GM12878 (cell line): ENCODE measurements at regions not wholly inside any gene's neighbourhood (a gene's known extent, or its start where the extent isn't known, plus 50 kb on each side); places are given as distances from the start of the nearest gene placed in this dataset.

Experiments
- CTCF ChIP-seq, 3 experiments: IDR thresholded peaks in 2 of 3; conservative IDR thresholded peaks in 1 of 3; 2 replicates each; pipeline ENCODE4 v1.5.1; 2011; ENCODE audit warnings: low read depth in 3 of 3, low read length in 3 of 3, mild to moderate bottlenecking in 3 of 3, control low read depth in 2 of 3, moderate library complexity in 2 of 3, inconsistent platforms in 1 of 3, mixed read lengths in 1 of 3; ENCODE audit not compliant: control insufficient read depth in 2 of 3, insufficient read depth in 1 of 3; ENCODE audit errors: extremely low read depth in 1 of 3
- ESRRA ChIP-seq: IDR thresholded peaks from 2 replicates; pipeline ENCODE4 v1.6.1; 2012; ENCODE audit warnings: mild to moderate bottlenecking, low read length, improper control_type of control experiment
- IRF4 ChIP-seq: IDR thresholded peaks from 2 replicates; pipeline ENCODE4 v1.6.1; 2011; ENCODE audit warnings: low read depth, low read length
- MLLT1 ChIP-seq: fragments of 450-650 bp; IDR thresholded peaks from 2 replicates; pipeline ENCODE4 v1.6.1; 2016; ENCODE audit warnings: mild to moderate bottlenecking
- ZNF687 ChIP-seq: fragments of 450-650 bp; IDR thresholded peaks from 2 replicates; pipeline ENCODE4 v1.6.1; 2017; ENCODE audit warnings: mild to moderate bottlenecking, moderate library complexity

- no peak for TF ChIP-seq ZNF687
- TF ChIP-seq CTCF (IDR thresholded peaks at IDR 0.05 in 2 of 3, conservative IDR thresholded peaks at IDR 0.05 in 1 of 3; ENCODE audit: control insufficient read depth in 2 of 3, extremely low read depth in 1 of 3, insufficient read depth in 1 of 3, low read depth in 3 of 3, low read length in 3 of 3), result no peak
- no peak for TF ChIP-seq MLLT1
- TF ChIP-seq ESRRA, result no peak
- no peak for TF ChIP-seq IRF4
Observed at GRCh38 chr4:23113104-23113503, 420.4 kb downstream of the GBA3 start (continued).
